Stimulated activated CD4-positive, alpha-beta T cell treated with anti-CD3 and anti-CD28 coated beads, Interleukin-15, amount 100 ng/mL, for 48 hours (primary cell): ENCODE measurements at regions not wholly inside any gene's neighbourhood (a gene's known extent, or its start where the extent isn't known, plus 50 kb on each side); places are given as distances from the start of the nearest gene placed in this dataset.

Experiments used
- DNase-seq, 2 donors: peaks; one replicate each; pipeline ENCODE4 v3.0.0-alpha.2; 2020; ENCODE audit warnings: low read depth in 2 of 2

GRCh38 chr11:8826139-8826786 lies 84.7 kb upstream of the AKIP1 start:
- no peak for DNase-seq

GRCh38 chr11:8826901-8827560 lies 84.0 kb upstream of the AKIP1 start:
- no peak for DNase-seq

- DNase-seq, result no peak
Measured at GRCh38 chr11:8828046-8828445, 82.9 kb upstream of the AKIP1 start.

- no peak for DNase-seq
Measured at GRCh38 chr11:8828580-8829361, 82.2 kb upstream of the AKIP1 start.

GRCh38 chr11:8829556-8829955 lies 81.4 kb upstream of the AKIP1 start:
- DNase-seq, result no peak

- no peak for DNase-seq
Measured at GRCh38 chr11:8830641-8831040, 80.3 kb upstream of the AKIP1 start.

GRCh38 chr11:8831861-8832260 lies 79.1 kb upstream of the AKIP1 start:
- no peak for DNase-seq

GRCh38 chr11:8832571-8833260 lies 78.3 kb upstream of the AKIP1 start:
- DNase-seq, result no peak

- no peak for DNase-seq
Measured at GRCh38 chr11:8833568-8834315, 77.2 kb upstream of the AKIP1 start.

- no peak for DNase-seq
Measured at GRCh38 chr11:8834379-8834778, 76.6 kb upstream of the AKIP1 start.

GRCh38 chr11:8838248-8838647 lies 72.7 kb upstream of the AKIP1 start:
- no peak for DNase-seq

- no peak for DNase-seq
Measured at GRCh38 chr11:8839306-8839956, 71.6 kb upstream of the AKIP1 start.

- no peak for DNase-seq
Measured at GRCh38 chr11:8839957-8840945, 70.7 kb upstream of the AKIP1 start.

- DNase-seq, result no peak
Measured at GRCh38 chr11:8841899-8842298, 69.1 kb upstream of the AKIP1 start.

GRCh38 chr11:8858808-8859207 lies 52.2 kb upstream of the AKIP1 start:
- DNase-seq, result no peak
